ENCODE measurements at regions not wholly inside any gene's neighbourhood (a gene's known extent, or its start where the extent isn't known, plus 50 kb on each side); places are given as distances from the start of the nearest gene placed in this dataset.
"Not testable (repeated sequence)": the region's sequence is repeated elsewhere in the genome, so short reads cannot be mapped to it uniquely, and the experiment has no call there.

- DNase-seq: no peak
Observed at GRCh38 chr20:29687438-29687837, 1570.0 kb upstream of the DEFB115 start.

DNA sequence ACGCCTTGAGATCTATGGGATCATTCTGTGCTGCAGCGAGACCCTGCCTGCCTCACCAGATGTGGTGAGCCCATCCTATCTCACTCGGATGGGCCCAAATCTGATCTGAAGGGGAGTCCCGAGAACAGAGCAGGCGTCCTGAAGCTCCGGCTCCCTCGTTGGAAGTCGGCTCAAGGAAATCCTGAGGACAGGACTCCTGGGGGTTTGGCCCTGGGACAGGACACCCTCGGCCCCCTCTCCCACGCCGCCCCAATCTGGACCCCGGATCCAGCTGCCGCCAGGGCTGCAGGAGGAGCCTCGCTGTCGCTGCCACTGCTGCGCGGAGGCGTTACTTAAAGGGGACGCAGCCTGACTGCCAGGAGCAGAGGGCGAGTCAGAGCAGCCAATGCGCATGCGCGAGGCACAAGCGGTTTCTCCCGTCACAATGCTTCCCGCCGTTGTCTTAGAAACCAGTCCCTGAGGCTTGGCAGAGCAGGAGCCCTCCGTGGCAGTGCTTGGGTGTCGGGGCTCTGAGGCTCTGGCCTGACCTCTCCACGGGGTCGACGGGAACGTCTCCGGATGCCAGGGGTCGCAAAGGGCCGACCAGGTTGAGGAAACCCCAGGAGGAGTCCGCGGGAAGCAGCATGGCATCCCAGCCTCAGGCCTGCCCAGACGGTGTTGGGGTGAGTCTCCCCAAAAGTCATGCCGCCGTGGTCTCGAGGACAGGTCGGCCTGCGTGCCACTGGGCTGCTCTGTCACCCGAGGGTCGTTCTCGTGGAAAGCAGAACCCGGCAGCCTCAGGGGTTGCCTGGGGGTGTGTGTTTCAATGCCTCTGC, 1567.8 kb upstream of the DEFB115 start:
- DNase-seq: no peak

DNA sequence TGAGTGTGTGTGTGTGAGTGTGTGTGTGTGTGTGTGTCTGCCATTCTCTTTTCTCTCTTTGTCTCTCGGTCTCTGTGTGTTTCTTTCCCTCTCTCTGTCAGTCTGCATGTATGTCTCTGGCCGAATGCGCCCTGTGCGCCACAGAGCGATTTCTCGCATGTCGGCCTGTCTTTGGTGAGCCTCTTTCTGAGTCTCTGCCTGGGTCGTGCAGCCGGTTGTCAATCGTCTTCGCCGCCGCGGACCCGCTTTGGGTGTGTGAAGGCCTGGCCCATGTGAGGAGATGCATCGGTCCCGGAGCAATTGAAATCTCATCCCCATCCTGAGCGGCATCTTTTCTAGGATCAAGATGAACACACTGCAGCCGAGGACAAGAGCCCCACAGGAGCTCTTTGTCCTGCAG, 1567.2 kb upstream of the DEFB115 start:
- no peak for DNase-seq

DNA sequence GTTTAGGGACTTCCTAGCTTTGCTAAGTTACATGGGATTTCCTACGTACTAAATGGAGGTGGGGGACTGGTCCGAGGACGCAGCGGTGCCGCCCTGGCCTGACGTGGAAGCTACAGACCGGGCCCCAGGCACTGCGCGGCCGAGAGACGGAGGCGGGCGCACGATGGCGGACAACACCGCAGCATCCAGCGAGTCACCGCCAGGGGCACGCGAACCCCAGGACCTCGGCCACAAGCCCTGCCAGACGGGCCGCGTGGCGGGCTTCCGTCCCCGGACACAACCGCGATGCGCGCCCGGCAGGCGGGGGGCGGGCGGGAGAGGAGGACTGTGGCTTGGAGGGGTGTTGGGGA, 1516.9 kb upstream of the DEFB115 start:
- DNase-seq: no peak

- no peak for DNase-seq
Observed at GRCh38 chr20:29740951-29741593, 1516.4 kb upstream of the DEFB115 start.

DNA sequence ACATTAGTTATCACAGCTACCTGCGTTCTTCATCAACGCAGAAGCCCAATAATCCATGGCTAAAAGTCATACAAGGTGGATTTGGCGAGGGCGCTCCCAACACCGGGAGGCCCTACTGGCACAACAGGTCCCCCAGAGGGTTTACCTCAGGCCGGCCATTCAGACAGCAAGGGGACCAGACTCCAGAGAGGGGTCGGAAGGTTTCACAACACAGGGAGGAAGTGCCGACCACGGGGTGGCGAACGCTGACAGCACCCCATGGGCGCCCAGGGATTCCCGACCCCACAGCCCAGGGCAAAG, 1515.9 kb upstream of the DEFB115 start:
- DNase-seq: no peak

DNA sequence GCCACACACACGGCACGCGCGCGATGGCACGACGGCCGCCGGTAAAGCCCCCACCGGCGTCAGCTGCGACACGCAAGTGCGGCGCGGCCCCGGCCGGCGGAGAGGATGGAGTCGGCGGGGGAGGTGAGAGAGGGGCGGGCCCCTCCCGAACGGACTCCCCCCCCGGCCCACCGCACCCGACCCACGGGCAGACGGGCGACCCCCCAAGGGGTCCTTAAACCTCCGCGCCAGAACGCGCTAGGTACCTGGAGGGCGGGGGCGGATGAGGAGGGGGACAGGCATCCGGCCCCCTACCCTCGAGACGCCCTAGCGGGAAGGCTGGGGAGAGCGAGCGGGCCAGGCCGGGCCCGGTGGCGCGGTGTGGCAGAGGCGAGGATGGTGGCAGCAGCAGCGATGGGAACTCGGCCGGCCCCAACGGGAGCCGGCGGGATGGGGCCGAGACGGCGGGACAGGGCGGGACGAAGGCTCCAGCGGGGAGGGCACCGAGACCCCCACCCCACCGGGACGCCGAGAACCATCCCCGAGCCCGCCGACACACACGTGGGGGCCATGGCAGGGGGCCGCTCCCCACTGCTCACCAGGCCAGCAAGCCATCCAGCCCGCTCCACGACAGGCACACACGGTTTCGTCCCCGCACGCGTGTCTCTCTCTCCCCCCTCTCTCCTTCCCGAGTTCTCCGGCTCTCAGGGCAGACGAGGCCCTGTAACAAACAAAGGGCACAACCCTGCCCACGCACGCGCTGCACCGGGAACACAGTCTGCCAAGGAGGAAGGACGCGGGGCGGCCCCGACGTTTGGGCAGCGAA, 1515.4 kb upstream of the DEFB115 start:
- DNase-seq: no peak

GRCh38 chr20:29742699-29743100, 1514.8 kb upstream of the DEFB115 start:
- DNase-seq: no peak

GRCh38 chr20:29743101-29743931, 1514.1 kb upstream of the DEFB115 start:
- DNase-seq: no peak

GRCh38 chr20:29744071-29744470, 1513.4 kb upstream of the DEFB115 start:
- DNase-seq: no peak

DNA sequence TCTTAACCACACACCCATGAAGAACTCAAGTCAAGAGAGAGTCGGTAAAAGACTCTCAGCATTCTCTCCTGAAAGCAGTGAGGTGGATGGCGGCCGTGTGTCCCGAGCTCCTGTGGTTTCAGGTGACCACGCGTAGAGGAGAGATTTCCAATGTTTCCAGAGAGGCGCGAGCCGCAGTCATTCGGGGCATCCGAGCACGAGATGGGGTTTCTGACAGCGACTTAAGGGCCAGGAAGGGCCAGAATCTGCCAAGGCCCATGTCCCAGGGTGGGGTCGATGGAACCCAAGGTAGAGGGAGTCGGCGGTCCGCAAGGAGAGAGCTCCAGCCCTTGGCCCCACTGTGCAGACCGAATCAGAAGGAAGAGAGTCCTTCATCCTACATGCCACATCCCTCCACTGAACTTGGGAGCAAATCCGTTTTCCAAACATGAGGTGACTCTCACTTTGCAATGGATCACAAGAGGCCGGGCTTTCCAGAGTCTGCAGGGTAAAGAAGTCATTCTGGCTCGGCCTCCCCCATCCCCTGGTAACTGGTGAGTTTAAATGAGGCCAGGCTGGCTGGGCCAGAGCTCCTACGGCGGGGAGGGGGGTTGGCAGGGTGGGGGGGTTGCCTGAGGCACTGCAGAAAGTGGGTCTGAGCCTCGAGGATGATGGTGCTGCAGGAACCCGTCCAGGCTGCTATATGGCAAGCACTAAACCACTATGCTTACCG, 1511.8 kb upstream of the DEFB115 start:
- not testable (repeated sequence) for DNase-seq

DNA sequence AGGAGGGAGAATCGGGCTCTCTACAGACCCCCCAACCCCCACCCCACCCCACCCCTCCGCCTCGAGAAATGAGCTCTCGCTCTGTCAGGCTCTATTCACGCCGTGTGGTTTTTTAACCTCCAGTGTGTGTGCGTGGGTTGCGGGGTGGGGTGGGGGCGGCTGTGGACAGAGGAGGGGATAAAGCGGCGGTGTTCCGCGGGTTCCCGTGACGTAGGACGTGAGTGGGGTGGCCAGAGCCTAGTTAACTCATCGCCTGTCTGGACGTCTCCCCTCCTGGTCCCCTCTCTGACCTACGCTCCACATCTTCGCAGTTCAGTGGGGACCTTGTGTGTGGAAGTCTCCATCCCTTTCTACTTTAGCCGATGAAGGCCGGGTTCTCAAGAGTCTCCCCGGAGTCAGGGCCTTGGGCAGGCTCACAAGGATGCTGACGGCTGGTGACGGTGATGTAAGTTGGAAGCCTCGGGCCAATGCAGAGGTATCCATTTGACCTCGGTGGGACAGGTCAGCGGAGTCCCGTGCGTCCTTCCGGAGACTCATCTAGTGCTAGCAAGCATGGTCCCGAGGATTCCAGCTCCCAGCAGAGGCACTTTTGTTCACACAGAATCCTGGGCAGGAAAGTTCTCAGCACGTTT, 1507.1 kb upstream of the DEFB115 start:
- no peak for DNase-seq

GRCh38 chr20:29752644-29753425, 1504.6 kb upstream of the DEFB115 start:
- not testable (repeated sequence) for DNase-seq

GRCh38 chr20:29753426-29753746, 1504.1 kb upstream of the DEFB115 start:
- DNase-seq: not testable (repeated sequence)

- DNase-seq: not testable (repeated sequence)
Observed at GRCh38 chr20:29753879-29754278, 1503.6 kb upstream of the DEFB115 start.

- DNase-seq: not testable (repeated sequence)
Observed at GRCh38 chr20:29755854-29756498, 1501.5 kb upstream of the DEFB115 start.

- no peak for DNase-seq
Observed at GRCh38 chr20:29756664-29757063, 1500.8 kb upstream of the DEFB115 start.

DNA sequence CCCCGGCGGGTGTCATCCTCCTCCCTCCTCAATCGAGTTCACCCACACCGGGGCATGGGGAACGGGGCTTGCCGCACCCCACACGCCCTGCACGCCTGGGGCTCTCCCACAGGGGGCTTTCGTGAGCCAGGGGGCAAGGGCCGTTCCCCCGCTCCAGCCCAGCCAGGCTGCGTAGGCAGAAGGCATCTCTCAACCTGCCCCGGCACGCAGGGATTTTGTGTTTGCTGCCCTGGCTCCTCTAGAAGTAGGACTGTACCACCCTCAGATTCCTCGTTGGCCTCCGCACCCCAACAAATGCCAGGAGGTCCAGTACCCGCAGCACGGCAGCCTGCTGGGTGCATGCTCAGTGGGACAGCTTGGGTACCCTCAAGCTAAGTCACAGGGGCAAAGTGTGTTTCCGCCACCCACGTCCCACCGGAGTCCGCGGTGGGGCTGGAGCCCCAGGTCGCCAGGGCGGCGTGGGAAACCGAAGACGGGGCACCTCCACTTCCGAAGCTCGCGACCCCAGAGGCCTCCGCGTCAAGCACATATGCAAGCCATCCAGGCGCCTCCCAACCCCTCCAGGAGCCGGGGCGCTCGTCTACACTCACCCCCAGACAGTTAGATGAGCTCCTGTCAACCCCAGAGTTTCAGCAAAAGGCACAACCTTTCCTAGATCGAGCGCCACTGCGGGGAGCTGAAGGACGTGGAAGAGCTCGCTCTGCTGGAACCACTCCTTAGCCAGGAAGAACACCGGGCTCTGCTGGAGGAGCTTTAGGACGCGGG, 1495.7 kb upstream of the DEFB115 start:
- not testable (repeated sequence) for DNase-seq

- no peak for DNase-seq
Observed at GRCh38 chr20:29762620-29763019, 1494.8 kb upstream of the DEFB115 start.

Data from muscle of arm (tissue), 1 donor.